Neural cell (in vitro differentiated cells): ENCODE measurements at regions not wholly inside any gene's neighbourhood (a gene's known extent, or its start where the extent isn't known, plus 50 kb on each side); places are given as distances from the start of the nearest gene placed in this dataset.

ENCODE experiments used
- EP300 ChIP-seq: fragments of 450-650 bp; conservative IDR thresholded peaks from 2 replicates; pipeline ENCODE4 v1.6.1; 2014; ENCODE audit warnings: antibody characterized with exemption, mild to moderate bottlenecking, moderate library complexity; ENCODE audit not compliant: poor library complexity, severe bottlenecking
- RAD21 ChIP-seq: fragments of 450-650 bp; conservative IDR thresholded peaks from 2 replicates; pipeline ENCODE4 v1.6.1; 2014; ENCODE audit warnings: antibody characterized with exemption, mild to moderate bottlenecking, moderate library complexity
- TAF1 ChIP-seq: IDR thresholded peaks from 2 replicates; pipeline ENCODE4 v1.6.1; 2012; ENCODE audit warnings: low read depth
- TF ChIP-seq, protein P1 (sequence below): fragments of 450-650 bp; IDR thresholded peaks from 2 replicates; pipeline ENCODE4 v1.5.1; 2014; ENCODE audit warnings: antibody characterized with exemption, mild to moderate bottlenecking, moderate library complexity; ENCODE audit not compliant: poor library complexity, severe bottlenecking

DNA sequence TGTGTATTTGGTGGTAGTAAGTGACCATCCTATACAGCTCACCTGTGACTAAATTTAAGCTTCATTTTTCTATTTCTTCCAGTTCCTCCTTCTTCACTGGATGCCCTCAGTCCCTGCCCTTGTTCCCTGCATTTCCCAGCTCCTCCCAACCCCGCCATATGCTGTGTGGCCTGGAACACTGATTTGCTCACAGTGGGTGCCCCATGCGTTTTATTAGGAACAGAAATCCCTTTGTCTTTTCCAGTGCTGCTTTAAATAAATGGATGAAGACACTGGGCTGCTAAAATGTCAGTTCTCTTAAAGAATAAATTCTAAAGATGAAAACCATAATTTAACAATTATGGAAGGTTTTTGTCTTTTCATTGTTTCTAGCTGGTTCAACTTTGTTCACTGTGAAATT is 477.3 kb downstream of the DCDC2C start:
- no peak for TF ChIP-seq TAF1
- no peak for TF ChIP-seq RAD21
- no peak for TF ChIP-seq EP300
- TF ChIP-seq, protein P1, sequence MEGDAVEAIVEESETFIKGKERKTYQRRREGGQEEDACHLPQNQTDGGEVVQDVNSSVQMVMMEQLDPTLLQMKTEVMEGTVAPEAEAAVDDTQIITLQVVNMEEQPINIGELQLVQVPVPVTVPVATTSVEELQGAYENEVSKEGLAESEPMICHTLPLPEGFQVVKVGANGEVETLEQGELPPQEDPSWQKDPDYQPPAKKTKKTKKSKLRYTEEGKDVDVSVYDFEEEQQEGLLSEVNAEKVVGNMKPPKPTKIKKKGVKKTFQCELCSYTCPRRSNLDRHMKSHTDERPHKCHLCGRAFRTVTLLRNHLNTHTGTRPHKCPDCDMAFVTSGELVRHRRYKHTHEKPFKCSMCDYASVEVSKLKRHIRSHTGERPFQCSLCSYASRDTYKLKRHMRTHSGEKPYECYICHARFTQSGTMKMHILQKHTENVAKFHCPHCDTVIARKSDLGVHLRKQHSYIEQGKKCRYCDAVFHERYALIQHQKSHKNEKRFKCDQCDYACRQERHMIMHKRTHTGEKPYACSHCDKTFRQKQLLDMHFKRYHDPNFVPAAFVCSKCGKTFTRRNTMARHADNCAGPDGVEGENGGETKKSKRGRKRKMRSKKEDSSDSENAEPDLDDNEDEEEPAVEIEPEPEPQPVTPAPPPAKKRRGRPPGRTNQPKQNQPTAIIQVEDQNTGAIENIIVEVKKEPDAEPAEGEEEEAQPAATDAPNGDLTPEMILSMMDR = no peak
